Skeletal muscle tissue (tissue), 3 donors: ENCODE measurements at regions not wholly inside any gene's neighbourhood (a gene's known extent, or its start where the extent isn't known, plus 50 kb on each side); places are given as distances from the start of the nearest gene placed in this dataset.

Source experiments
- H3K27ac ChIP-seq: one replicate; pipeline ENCODE4 v1.7.0; 2013; ENCODE audit warnings: mild to moderate bottlenecking, low read depth, low read length, inconsistent platforms
- H3K27me3 ChIP-seq, 3 donors: one replicate each; pipeline ENCODE4 v1.7.0; 2013; ENCODE audit warnings: low read length in 3 of 3; ENCODE audit not compliant: control insufficient read depth in 3 of 3, insufficient read depth in 3 of 3
- H3K36me3 ChIP-seq, 3 donors: one replicate each; pipeline ENCODE4 v1.7.0; 2013; ENCODE audit warnings: low read length in 3 of 3; ENCODE audit not compliant: control insufficient read depth in 3 of 3, insufficient read depth in 3 of 3
- H3K4me1 ChIP-seq, 3 donors: one replicate each; pipeline ENCODE4 v1.7.0; 2013; ENCODE audit warnings: low read length in 3 of 3, mild to moderate bottlenecking in 3 of 3; ENCODE audit not compliant: control insufficient read depth in 3 of 3, insufficient read depth in 3 of 3
- H3K4me3 ChIP-seq, 3 donors: one replicate each; pipeline ENCODE4 v1.7.0; 2013; ENCODE audit warnings: low read length in 3 of 3
- H3K9ac ChIP-seq, 3 donors: one replicate each; pipeline ENCODE4 v1.7.0; 2013; ENCODE audit warnings: low read length in 3 of 3, mild to moderate bottlenecking in 3 of 3, moderate library complexity in 2 of 3, low read depth in 1 of 3
- H3K9me3 ChIP-seq, 3 donors: one replicate each; pipeline ENCODE4 v1.7.0; 2013; ENCODE audit warnings: low read length in 3 of 3; ENCODE audit not compliant: control insufficient read depth in 3 of 3
- donor health status: Osteomylitis.

- Histone ChIP-seq H3K27ac (no peak overlapping the region), H3K4me1 (no peaks in the 10 kb centered on the region), H3K36me3 (no peaks in the 10 kb centered on the region), H3K9me3 (peaks cover 0 to 3% (median 0%) of the 10 kb centered on the region in 3 donors), H3K9ac (no peak overlapping the region), H3K27me3 (peaks cover 0 to 12% (median 3%) of the 10 kb centered on the region in 3 donors), H3K4me3 (no peak overlapping the region)
These were observed 57.0 kb upstream of the LMX1B start for GRCh38 chr9:126556560-126557250.

GRCh38 chr9:126558051-126558665 lies 55.6 kb upstream of the LMX1B start:
- H3K9me3 ChIP-seq: peaks cover 0 to 3% (median 0%) of the 10 kb centered on the region in 3 donors
- H3K4me3 ChIP-seq: no peak overlapping the region
- H3K36me3 ChIP-seq: no peaks in the 10 kb centered on the region
- peaks cover 0 to 26% (median 16%) of the 10 kb centered on the region in 3 donors for H3K27me3 ChIP-seq
- H3K27ac ChIP-seq: no peak overlapping the region
- no peak overlapping the region for H3K9ac ChIP-seq
- H3K4me1 ChIP-seq: no peaks in the 10 kb centered on the region

- Histone ChIP-seq H3K27me3 (peaks cover 5 to 35% (median 25%) of the 10 kb centered on the region in 3 donors), H3K27ac (no peak overlapping the region), H3K4me3 (no peak overlapping the region), H3K36me3 (no peaks in the 10 kb centered on the region), H3K9me3 (peaks cover 0 to 3% (median 0%) of the 10 kb centered on the region in 3 donors), H3K9ac (no peak overlapping the region), H3K4me1 (no peaks in the 10 kb centered on the region)
These were observed 54.4 kb upstream of the LMX1B start for GRCh38 chr9:126559296-126559695.

GRCh38 chr9:126561582-126561981 lies 52.1 kb upstream of the LMX1B start:
- H3K4me1 ChIP-seq: no peaks in the 10 kb centered on the region
- no peak overlapping the region for H3K9ac ChIP-seq
- no peaks in the 10 kb centered on the region for H3K9me3 ChIP-seq
- H3K4me3 ChIP-seq: no peak overlapping the region
- no peak overlapping the region for H3K27ac ChIP-seq
- H3K27me3 ChIP-seq: peaks cover 24 to 52% (median 44%) of the 10 kb centered on the region in 3 donors
- H3K36me3 ChIP-seq: no peaks in the 10 kb centered on the region

GRCh38 chr9:126563556-126563955 lies 50.2 kb upstream of the LMX1B start:
- Histone ChIP-seq H3K9me3 (no peaks in the 10 kb centered on the region), H3K27me3 (peaks cover 27 to 45% (median 44%) of the 10 kb centered on the region in 3 donors)

More at GRCh38 chr9:126563556-126563955, 50.2 kb upstream of the LMX1B start:
- Histone ChIP-seq H3K4me1 (no peaks in the 10 kb centered on the region), H3K27ac (no peak overlapping the region), H3K4me3 (no peak overlapping the region), H3K9ac (no peak overlapping the region), H3K36me3 (no peaks in the 10 kb centered on the region)
